GM18498 (cell line): ENCODE measurements at regions not wholly inside any gene's neighbourhood (a gene's known extent, or its start where the extent isn't known, plus 50 kb on each side); places are given as distances from the start of the nearest gene placed in this dataset.

Source experiments
- ATAC-seq: cut with Tn5 transposase; IDR thresholded peaks from one replicate; pipeline ENCODE4 v1.9.1; 2021; ENCODE audit warnings: mild to moderate bottlenecking, moderate library complexity; ENCODE audit not compliant: unreplicated experiment

DNA sequence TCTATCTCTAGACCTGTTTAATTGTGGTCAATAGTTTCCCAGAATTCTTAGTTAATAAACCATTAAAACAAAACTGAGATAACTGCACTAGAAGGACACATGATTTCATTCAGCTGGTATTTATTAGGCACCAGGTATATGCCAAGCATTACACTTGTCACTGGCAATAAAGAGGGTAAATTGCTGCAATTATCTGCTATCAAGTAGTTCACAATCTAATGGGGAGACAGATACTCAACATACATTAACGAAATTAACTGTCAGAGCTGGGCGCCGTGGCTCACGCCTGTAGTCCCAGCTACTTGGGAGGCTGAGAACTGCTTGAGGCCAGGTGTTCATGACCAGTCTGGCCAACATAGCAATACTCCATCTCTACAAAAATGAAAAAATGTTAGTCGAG, 71.7 kb upstream of the WIPF1 start:
- no peak for ATAC-seq

DNA sequence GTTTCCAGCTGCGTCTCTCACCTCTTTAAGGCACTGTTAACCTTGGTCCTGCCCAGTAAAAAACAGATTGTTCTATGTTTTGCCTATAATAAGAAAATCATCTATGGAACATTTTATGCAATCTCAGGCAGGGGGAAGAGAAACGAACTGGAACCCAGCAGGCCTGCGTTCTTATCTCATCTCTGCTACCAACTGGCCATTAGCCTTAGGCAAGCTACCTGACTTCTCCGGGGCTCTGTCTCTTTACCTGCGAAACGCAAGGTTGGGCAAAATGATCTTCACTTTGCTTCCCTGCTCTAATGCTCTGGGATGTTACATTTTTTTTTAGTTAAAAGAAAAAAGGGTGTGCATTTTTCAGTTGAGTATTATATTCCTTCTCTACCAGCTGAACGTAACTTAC, 70.5 kb upstream of the WIPF1 start:
- ATAC-seq = no peak

DNA sequence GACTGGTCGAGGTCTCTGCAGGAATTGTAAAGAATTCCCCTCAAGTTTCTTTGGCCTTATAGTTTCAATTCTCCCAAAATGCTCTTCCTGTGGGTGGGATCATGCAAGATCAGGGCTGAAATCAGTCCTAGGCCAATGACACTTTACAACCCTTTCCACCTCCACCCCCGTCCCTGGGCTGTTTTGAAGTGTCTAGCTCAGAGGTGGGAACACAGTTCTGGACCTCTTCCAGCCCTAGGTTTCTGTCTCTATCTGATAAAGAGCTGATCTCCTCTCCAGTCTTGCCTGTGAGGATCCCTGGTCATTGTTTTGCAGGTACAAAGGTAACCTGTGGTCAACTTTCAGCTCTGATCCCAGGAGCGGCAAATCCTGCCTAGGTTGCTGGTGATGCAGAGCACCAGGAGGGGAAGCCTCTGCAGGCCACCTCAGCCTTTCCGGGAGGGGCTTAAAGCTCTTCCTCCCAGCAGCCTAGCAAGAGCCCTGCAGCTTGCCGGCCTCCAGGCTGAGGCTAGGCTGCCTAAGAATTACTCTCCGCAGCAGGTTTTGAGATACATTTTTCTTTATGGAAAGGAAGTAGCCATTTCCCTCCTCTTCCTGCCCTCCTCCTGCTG, 69.8 kb upstream of the WIPF1 start:
- no peak for ATAC-seq

GRCh38 chr2:174666845-174667244, 69.2 kb upstream of the WIPF1 start:
- ATAC-seq = no peak

DNA sequence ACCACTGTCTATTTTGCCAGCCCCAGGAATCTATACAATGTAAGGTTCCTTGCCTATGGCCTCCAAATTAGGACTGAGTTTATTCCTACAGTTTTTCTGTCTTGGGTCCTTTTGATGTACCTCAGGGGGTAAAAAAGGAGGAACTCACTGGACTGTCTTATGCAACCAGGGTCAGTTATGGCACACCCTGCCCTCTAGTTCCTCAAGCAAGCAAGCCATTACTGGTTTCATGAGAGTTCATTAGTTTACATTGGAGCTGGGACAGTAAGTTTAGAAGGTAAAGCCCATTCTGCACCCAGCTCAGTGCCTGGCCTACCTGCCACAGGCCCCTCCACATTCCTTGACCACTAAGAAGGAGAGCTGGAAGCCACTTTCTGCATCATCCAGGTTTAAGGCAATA, 68.7 kb upstream of the WIPF1 start:
- no peak for ATAC-seq

GRCh38 chr2:174664084-174664759, 66.6 kb upstream of the WIPF1 start:
- ATAC-seq = no peak

GRCh38 chr2:174663550-174663949, 65.9 kb upstream of the WIPF1 start:
- no peak for ATAC-seq

- no peak for ATAC-seq
These were observed 65.3 kb upstream of the WIPF1 start for GRCh38 chr2:174662859-174663258.

DNA sequence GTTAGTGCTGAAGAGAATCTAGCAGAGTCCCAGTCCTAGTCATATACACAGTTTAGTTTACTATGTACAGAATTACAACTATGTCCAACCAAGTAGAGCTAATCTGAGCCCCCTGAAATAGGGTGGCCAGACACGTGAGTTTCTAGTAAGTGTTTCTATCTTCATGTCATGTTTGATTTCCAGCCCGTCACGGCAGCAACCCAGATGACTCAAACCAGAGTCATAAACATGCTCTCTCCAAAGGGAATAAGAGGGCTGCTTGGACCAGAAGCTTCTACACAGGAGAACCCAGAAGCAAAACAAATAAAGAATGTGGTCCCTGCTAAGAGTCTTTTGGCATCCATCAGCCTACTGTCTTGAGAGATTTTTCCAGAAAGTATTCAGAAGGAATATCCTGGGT, 64.9 kb upstream of the WIPF1 start:
- no peak for ATAC-seq

DNA sequence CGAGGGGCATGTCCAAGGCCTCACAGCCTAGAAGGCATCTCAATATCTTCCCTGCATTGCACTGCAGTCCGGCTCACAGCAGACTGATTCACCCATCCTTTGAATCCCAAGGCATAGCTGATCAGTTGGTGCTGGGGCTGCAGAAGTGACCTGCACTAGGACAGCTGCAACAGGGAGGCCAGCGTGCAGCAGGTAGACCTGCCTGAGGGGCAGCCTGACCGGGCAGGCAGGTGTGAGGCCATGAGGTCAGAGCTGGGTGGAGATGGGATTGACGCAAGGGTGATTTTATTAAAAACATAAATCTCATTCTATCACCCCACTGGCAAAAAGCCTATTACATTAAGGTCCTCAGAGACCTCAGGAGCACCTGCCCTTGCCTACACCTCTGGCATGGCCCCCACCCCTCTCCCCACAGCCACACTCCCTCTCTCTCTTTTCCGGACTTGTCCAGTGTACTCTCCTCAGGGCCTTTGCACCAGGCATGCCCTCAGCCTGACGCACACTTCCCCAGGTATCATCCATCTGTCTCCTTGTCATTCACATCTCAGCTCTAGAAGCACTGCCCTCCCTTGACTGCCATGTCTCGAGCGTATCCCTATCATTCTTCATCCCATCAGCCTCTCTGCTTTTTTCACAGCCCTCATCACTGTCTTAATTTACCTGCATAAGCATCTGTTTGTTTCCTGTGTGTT, 63.5 kb upstream of the WIPF1 start:
- ATAC-seq = no peak

DNA sequence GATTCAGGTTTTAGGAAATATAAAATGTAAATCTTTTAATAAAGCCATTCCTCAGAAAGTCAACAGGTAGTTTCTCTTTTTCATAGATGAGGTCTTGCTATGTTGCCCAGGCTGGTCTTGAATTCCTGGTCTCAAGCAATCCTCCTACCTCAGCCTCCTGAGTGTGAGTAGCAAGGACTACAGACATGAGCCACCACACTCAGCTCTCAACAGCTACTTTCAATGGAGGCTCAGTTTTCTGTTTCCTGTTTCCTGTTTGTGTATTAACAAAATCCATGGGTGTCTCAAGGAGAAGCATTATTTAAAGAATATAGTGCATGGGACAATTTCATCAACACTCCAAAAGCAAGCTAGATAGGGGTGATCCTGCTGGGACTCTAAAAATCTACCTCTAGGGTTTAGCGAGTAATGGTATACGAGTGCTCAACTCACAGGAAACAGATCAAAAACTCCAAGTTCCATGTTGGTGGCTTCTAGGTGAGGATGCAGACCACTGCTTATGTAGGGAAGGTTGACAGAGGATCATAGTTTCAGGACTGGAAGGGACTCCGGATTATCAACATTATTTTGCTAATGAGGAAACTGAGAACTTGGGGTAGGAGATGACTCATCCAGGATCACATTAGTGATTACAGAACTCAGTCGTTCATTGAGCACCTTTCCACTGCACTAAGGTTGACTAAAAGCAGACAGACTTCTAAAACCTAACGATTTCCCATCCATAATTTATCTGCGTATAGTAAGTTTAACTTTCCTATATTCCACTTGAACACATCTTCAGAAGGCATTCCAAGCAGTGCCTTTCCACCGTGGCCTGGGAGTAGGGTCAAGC, 61.7 kb upstream of the WIPF1 start:
- no peak for ATAC-seq

DNA sequence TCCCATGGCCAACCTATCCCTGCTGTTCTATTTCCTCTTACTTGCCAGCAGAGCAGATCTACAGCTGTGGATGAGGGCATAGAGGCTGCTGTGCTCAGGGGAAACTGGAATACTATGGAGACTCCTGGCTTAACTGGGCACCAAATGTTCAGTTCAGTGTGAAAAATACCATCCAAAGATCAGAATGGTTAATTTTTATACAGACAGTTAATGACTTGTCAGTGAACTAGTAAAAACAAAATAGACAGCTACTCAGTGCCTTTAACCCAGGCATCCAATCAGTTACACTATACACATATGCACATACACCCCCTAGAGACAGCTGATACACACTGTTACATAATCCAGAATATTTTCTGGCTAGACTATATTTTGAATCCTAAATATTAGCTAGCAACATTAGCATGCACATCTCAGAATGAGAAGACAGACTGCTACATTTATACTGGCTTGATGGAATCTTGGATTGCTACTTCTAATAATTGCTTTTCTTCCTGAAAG, 59.1 kb upstream of the WIPF1 start:
- no peak for ATAC-seq

GRCh38 chr2:174656035-174656434, 58.4 kb upstream of the WIPF1 start:
- ATAC-seq = no peak

DNA sequence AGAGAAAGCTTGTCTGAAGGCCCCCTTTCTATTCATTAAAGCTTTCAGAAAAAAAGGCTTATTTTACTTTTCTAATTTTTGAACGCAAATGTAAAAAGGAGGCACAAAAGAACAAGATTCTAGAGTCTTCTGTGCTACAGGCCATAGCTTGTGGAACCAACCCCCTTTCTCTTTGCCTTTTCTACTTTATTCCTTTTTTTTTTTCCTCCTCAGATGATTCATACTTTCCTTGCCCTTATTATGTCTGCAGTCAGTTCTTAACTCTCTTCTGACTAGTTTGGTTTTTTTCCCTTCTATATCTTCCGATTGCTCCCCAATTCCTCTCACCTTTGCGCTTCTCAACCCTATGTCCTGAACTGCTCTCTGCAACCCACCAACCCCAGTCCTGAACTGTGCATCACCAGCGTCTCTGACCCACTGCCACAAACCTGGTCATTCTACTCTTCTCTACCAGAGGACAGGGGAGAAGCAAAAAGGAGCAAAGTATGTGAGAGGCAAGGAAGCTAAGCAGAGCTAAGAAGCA, 56.9 kb upstream of the WIPF1 start:
- no peak for ATAC-seq

GRCh38 chr2:174648896-174649295, 51.3 kb upstream of the WIPF1 start:
- ATAC-seq = no peak
